Breast epithelium (tissue), 4 donors: ENCODE measurements at regions not wholly inside any gene's neighbourhood (a gene's known extent, or its start where the extent isn't known, plus 50 kb on each side); places are given as distances from the start of the nearest gene placed in this dataset.

Experiments used
- DNase-seq, 2 donors: peaks; one replicate each; pipeline ENCODE4 v3.0.0-alpha.2; 2019; ENCODE audit warnings: low spot score in 2 of 2
- H3K27ac ChIP-seq, 2 donors: fragments of 200-600 bp; sonication (generic) in 1 of 2; one replicate each; pipeline ENCODE4 v1.5.1; 2016 to 2019; ENCODE audit warnings: mild to moderate bottlenecking in 1 of 2
- H3K27me3 ChIP-seq, 2 donors: fragments of 200-600 bp; sonication (generic) in 1 of 2; one replicate each; pipeline versions ENCODE4 v1.5.1 to v1.6.0; 2017 to 2019; ENCODE audit warnings: control low read depth in 1 of 2, mild to moderate bottlenecking in 1 of 2
- H3K36me3 ChIP-seq: fragments of 200-600 bp; one replicate; pipeline ENCODE4 v1.5.1; 2019
- H3K4me1 ChIP-seq, 2 donors: fragments of 200-600 bp; sonication (generic); one replicate each; pipeline ENCODE4 v1.5.1; 2016 to 2019; ENCODE audit warnings: control low read depth in 1 of 2
- H3K4me3 ChIP-seq, 3 donors: fragments of 200-600 bp; sonication (generic); 1 replicate in 2 of 3; 2 replicates in 1 of 3; pipeline ENCODE4 v1.5.1; 2016 to 2019; ENCODE audit warnings: mild to moderate bottlenecking in 3 of 3, moderate library complexity in 2 of 3
- H3K9me3 ChIP-seq, 2 donors: fragments of 200-600 bp; sonication (generic) in 1 of 2; one replicate each; pipeline ENCODE4 v1.5.1; 2016 to 2019; ENCODE audit warnings: control low read depth in 1 of 2
- POLR2A ChIP-seq: fragments of 450-650 bp; IDR thresholded peaks from one replicate; pipeline ENCODE4 v1.6.1; 2016; ENCODE audit warnings: antibody characterized with exemption, mild to moderate bottlenecking, moderate library complexity
- POLR2AphosphoS5 ChIP-seq, 3 donors: sonication (generic); formaldehyde crosslinking; IDR thresholded peaks; one replicate each; pipeline ENCODE4 v1.6.1; 2017; ENCODE audit warnings: antibody characterized with exemption in 3 of 3
- intact Hi-C: fragments of 100-400 bp; cut with DNase I; formaldehyde crosslinking; loops from one replicate; pipeline ENCODE4 v1.15.1; 2023; ENCODE audit warnings: low total_unique reads
- TF ChIP-seq, protein P1 (sequence below), 3 donors: fragments of 450-650 bp; IDR thresholded peaks; one replicate each; pipeline ENCODE4 v1.5.1; 2016 to 2017; ENCODE audit warnings: antibody characterized with exemption in 3 of 3, mild to moderate bottlenecking in 3 of 3, moderate library complexity in 3 of 3

GRCh38 chr5:154571325-154572035 lies 93.5 kb upstream of the HAND1 start:
- H3K4me3 ChIP-seq, result no peak overlapping the region
- no peak for DNase-seq
- H3K4me1 ChIP-seq, result no peaks in the 10 kb centered on the region
- TF ChIP-seq POLR2AphosphoS5 (IDR thresholded peaks at IDR 0.05) (no peak), POLR2A (no peak)
- TF ChIP-seq, protein P1, sequence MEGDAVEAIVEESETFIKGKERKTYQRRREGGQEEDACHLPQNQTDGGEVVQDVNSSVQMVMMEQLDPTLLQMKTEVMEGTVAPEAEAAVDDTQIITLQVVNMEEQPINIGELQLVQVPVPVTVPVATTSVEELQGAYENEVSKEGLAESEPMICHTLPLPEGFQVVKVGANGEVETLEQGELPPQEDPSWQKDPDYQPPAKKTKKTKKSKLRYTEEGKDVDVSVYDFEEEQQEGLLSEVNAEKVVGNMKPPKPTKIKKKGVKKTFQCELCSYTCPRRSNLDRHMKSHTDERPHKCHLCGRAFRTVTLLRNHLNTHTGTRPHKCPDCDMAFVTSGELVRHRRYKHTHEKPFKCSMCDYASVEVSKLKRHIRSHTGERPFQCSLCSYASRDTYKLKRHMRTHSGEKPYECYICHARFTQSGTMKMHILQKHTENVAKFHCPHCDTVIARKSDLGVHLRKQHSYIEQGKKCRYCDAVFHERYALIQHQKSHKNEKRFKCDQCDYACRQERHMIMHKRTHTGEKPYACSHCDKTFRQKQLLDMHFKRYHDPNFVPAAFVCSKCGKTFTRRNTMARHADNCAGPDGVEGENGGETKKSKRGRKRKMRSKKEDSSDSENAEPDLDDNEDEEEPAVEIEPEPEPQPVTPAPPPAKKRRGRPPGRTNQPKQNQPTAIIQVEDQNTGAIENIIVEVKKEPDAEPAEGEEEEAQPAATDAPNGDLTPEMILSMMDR (IDR thresholded peaks at IDR 0.05), result no peak
- H3K36me3 ChIP-seq, result no peaks in the 10 kb centered on the region
- intact Hi-C loops, result no loop called here
- H3K9me3 ChIP-seq, result no peaks in the 10 kb centered on the region
- no peak overlapping the region for H3K27ac ChIP-seq
- no peaks in the 10 kb centered on the region for H3K27me3 ChIP-seq

DNA sequence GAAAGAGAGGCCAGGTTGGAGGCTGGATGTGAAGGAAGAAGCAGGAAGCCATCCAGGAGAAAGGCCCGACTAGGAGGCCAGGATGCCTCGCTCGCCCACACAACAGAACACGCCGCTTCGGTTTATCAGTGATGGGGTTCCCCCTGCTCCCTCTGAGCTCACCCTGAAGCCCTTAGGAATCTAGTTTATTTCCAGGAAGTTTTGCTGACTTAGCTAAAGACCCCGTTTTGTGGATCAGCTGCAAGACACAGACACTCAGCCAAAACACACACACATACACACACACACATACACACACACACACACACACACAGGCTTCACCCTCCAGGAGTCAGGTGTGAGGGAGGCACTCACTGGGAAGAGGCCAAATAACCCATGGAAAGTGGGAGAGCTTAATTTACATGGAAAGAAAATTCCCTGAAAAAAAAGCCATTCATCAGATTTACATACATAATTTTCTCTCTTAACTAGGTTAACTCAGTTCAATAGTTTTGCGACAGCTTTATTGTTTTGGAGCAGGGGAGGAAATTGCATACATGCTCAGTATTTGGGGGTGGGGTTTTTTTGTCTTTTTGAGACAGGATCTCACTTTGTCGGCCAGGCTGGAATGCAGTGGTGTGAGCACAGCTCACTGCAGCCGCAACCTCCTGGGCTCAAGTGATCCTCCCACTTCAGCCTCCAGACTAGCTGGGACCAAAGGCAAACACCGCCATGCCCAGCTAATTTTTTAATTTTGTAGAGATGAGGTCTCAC lies 92.7 kb upstream of the HAND1 start:
- DNase-seq, result no peak
- Histone ChIP-seq H3K4me3 (no peak overlapping the region), H3K27me3 (peaks cover 0 to 2% of the 10 kb centered on the region in 2 donors), H3K4me1 (no peaks in the 10 kb centered on the region), H3K36me3 (no peaks in the 10 kb centered on the region), H3K27ac (no peak overlapping the region), H3K9me3 (no peaks in the 10 kb centered on the region)
- TF ChIP-seq, protein P1 (IDR thresholded peaks at IDR 0.05), result no peak
- no peak for TF ChIP-seq POLR2AphosphoS5 (IDR thresholded peaks at IDR 0.05)
- no peak for TF ChIP-seq POLR2A
- intact Hi-C loops, result no loop called here

GRCh38 chr5:154568589-154568988 lies 90.6 kb upstream of the HAND1 start:
- TF ChIP-seq POLR2AphosphoS5 (IDR thresholded peaks at IDR 0.05) (no peak), POLR2A (no peak)
- TF ChIP-seq, protein P1 (IDR thresholded peaks at IDR 0.05), result no peak
- intact Hi-C loops, result no loop called here
- H3K36me3 ChIP-seq, result no peaks in the 10 kb centered on the region
- no peak for DNase-seq
- H3K27ac ChIP-seq, result no peak overlapping the region
- no peaks in the 10 kb centered on the region for H3K4me1 ChIP-seq
- H3K9me3 ChIP-seq, result no peaks in the 10 kb centered on the region
- H3K4me3 ChIP-seq, result no peak overlapping the region
- H3K27me3 ChIP-seq, result peaks cover 0 to 3% of the 10 kb centered on the region in 2 donors

- Histone ChIP-seq H3K27ac (no peak overlapping the region), H3K4me1 (no peaks in the 10 kb centered on the region), H3K36me3 (no peaks in the 10 kb centered on the region), H3K9me3 (no peaks in the 10 kb centered on the region), H3K27me3 (peaks cover 0 to 3% of the 10 kb centered on the region in 2 donors), H3K4me3 (no peak overlapping the region)
- TF ChIP-seq, protein P1 (IDR thresholded peaks at IDR 0.05), result no peak
- intact Hi-C loops, result no loop called here
- DNase-seq, result no peak
Observed at GRCh38 chr5:154567155-154567554, 89.1 kb upstream of the HAND1 start.

DNA sequence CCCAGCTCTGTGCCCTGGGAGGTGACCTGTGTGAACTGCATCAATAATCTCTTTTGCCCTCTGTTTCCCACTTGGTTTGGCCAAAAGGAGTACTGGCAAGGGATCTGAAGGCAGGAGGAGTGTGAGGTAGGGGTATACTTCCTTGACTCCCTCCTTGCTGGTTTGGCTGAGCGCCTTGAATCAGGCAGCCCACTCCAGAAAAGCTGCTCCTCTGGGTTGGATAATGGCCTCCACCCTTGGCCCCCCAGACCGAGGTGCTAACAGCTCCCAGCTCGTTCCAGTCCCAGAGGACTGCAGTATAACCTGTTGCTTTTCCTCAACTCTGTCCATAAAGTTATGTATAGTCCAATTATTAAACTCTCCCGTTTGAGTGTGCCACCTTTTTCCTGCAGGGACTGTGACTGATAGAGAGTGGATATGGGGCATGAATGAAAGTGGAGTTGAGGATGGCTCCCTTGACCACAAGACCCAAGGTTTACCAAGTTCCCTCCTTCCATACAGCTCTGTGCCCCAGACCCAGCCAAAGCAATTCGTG lies 88.2 kb upstream of the HAND1 start:
- Histone ChIP-seq H3K4me1 (no peaks in the 10 kb centered on the region), H3K9me3 (no peaks in the 10 kb centered on the region), H3K36me3 (no peaks in the 10 kb centered on the region), H3K27me3 (peaks cover 0 to 3% of the 10 kb centered on the region in 2 donors), H3K27ac (no peak overlapping the region), H3K4me3 (no peak overlapping the region)
- intact Hi-C loops, result no loop called here
- TF ChIP-seq POLR2AphosphoS5 (IDR thresholded peaks at IDR 0.05) (no peak), POLR2A (no peak)
- TF ChIP-seq, protein P1 (IDR thresholded peaks at IDR 0.05), result no peak
- DNase-seq, result no peak
